ENCODE measurements at regions not wholly inside any gene's neighbourhood (a gene's known extent, or its start where the extent isn't known, plus 50 kb on each side); places are given as distances from the start of the nearest gene placed in this dataset.

DNA sequence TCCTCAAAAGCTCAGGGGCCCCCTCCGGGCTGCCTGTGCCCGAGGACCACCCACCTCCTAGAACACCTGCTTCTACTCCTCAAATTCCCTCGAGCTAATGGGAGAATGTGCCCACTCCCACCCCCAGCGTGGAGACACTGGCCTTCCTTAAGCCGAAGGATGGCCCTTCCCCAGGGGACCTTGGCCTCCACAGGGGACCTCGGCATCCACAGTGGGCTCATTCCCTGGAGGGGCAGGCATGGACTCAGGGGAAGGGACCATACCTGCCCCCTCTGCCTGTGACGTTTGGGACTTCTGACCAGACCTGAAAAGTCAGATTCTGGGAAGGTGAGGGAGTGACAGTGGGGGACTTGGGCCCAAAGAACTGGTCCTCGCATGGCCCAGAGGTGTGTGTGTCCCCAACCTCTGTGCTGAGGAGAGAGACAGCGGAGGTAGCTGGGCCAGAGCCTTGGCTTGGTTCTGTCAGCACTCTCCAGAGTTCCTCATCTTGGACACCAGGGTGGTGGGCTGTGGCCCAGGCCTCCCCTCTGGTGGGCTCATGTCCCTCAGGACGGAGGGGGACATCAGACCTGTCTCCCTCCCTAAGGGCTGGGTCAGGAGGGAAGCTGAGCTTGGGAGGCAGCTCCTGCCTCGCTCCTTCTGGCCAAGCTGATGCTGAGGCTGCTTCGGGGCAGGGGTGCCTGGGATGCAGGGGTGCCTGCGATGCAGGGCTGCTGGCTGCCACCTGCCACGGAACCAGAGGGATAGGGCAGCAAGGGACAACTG is 240.4 kb downstream of the HAUS1 start:
- Mint-ChIP-seq H3K9me3 (ENCODE audit: unreplicated experiment) (no peaks in the 10 kb centered on the region), H3K27ac (ENCODE audit: unreplicated experiment) (no peak overlapping the region), H3K4me3 (ENCODE audit: unreplicated experiment) (no peak overlapping the region), H3K4me1 (ENCODE audit: low read depth, unreplicated experiment) (no peaks in the 10 kb centered on the region), H3K27me3 (ENCODE audit: insufficient read depth, unreplicated experiment) (peaks cover 4% of the 10 kb centered on the region), H3K36me3 (ENCODE audit: insufficient read depth, unreplicated experiment) (no peaks in the 10 kb centered on the region)
- Histone ChIP-seq H3K4me1 (no peaks in the 10 kb centered on the region), H3K9me3 (no peaks in the 10 kb centered on the region), H3K36me3 (ENCODE audit: control insufficient read depth, insufficient read depth, low read length) (no peaks in the 10 kb centered on the region), H3K4me3 (ENCODE audit: low read depth, low read length) (no peak overlapping the region), H3K27me3 (replicated peaks; ENCODE audit: control insufficient read depth, insufficient read depth, low read length) (no peaks in the 10 kb centered on the region)
- TF ChIP-seq, protein P1, sequence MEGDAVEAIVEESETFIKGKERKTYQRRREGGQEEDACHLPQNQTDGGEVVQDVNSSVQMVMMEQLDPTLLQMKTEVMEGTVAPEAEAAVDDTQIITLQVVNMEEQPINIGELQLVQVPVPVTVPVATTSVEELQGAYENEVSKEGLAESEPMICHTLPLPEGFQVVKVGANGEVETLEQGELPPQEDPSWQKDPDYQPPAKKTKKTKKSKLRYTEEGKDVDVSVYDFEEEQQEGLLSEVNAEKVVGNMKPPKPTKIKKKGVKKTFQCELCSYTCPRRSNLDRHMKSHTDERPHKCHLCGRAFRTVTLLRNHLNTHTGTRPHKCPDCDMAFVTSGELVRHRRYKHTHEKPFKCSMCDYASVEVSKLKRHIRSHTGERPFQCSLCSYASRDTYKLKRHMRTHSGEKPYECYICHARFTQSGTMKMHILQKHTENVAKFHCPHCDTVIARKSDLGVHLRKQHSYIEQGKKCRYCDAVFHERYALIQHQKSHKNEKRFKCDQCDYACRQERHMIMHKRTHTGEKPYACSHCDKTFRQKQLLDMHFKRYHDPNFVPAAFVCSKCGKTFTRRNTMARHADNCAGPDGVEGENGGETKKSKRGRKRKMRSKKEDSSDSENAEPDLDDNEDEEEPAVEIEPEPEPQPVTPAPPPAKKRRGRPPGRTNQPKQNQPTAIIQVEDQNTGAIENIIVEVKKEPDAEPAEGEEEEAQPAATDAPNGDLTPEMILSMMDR (IDR thresholded peaks at IDR 0.05; ENCODE audit: insufficient read depth in 1 of 2, low read depth in 1 of 2, low read length in 1 of 2, severe bottlenecking in 1 of 2, unreplicated experiment in 1 of 2): no peak
- BruUV-seq (replicated peaks): no TSS peak
- DNase-seq: no peak
- intact Hi-C loops (cut with micrococcal nuclease; ENCODE audit: unreplicated experiment): no loop called here
- POLR2A ChIA-PET: no interaction called here
- CTCF ChIA-PET: interaction anchor here (0.7 kb wide), 1 partner anchor 1067 kb away, joined by 3 read pairs; no protein-coding TSS in a partner anchor

DNA sequence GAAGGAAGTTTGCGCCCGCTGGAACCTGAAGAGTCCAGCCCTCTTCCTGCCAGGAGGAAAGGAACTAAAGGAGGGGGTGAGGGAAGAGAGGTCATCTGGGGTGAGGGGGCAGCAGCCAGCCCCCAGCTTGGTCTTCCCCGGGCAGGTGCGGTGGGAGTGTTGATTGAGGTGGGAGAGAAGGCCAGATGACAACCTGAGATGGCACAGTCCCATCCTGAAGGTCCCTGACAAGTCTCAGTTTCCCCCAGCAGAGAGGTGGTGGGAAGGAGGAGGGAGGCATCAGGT is 240.9 kb downstream of the HAUS1 start:
- Mint-ChIP-seq H3K27me3 (ENCODE audit: insufficient read depth, unreplicated experiment) (peaks cover 4% of the 10 kb centered on the region), H3K4me3 (ENCODE audit: unreplicated experiment) (no peak overlapping the region), H3K4me1 (ENCODE audit: low read depth, unreplicated experiment) (no peaks in the 10 kb centered on the region), H3K27ac (ENCODE audit: unreplicated experiment) (no peak overlapping the region), H3K9me3 (ENCODE audit: unreplicated experiment) (no peaks in the 10 kb centered on the region), H3K36me3 (ENCODE audit: insufficient read depth, unreplicated experiment) (no peaks in the 10 kb centered on the region)
- Histone ChIP-seq H3K4me3 (ENCODE audit: low read depth, low read length) (no peak overlapping the region), H3K9me3 (no peaks in the 10 kb centered on the region), H3K27me3 (replicated peaks; ENCODE audit: control insufficient read depth, insufficient read depth, low read length) (no peaks in the 10 kb centered on the region), H3K4me1 (no peaks in the 10 kb centered on the region), H3K36me3 (ENCODE audit: control insufficient read depth, insufficient read depth, low read length) (no peaks in the 10 kb centered on the region)
- no peak for DNase-seq
- ChIA-PET CTCF (no interaction called here), POLR2A (no interaction called here)
- intact Hi-C loops (cut with micrococcal nuclease; ENCODE audit: unreplicated experiment): no loop called here
- TF ChIP-seq, protein P1 (IDR thresholded peaks at IDR 0.05; ENCODE audit: insufficient read depth in 1 of 2, low read depth in 1 of 2, low read length in 1 of 2, severe bottlenecking in 1 of 2, unreplicated experiment in 1 of 2): no peak
- BruUV-seq (replicated peaks): no TSS peak

DNA sequence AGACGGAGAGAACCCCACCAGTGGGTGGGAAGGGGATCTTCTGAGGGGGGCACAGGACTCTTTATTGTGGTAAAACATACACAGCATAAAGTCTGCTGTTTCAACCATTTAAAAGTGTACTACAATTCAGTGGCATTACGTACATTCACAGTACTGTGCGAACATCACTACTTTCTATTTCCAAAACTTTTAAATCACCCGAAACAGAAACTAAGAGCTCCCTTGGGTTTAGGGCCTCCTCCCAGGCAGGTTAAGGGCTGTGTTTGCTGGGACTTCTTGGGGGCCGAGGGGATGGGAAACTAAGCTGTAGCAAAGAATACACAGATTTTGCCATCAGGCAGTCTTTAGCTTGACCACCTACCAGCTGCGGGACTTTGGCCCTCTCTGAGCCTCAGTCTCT is 242.0 kb downstream of the HAUS1 start:
- Mint-ChIP-seq H3K27me3 (ENCODE audit: insufficient read depth, unreplicated experiment) (no peaks in the 10 kb centered on the region), H3K27ac (ENCODE audit: unreplicated experiment) (no peak overlapping the region), H3K4me3 (ENCODE audit: unreplicated experiment) (no peak overlapping the region), H3K36me3 (ENCODE audit: insufficient read depth, unreplicated experiment) (no peaks in the 10 kb centered on the region), H3K9me3 (ENCODE audit: unreplicated experiment) (no peaks in the 10 kb centered on the region), H3K4me1 (ENCODE audit: low read depth, unreplicated experiment) (no peaks in the 10 kb centered on the region)
- DNase-seq: no peak
- CTCF ChIA-PET: no interaction called here
- no peaks in the 10 kb centered on the region for H3K9me3 ChIP-seq
- H3K27me3 ChIP-seq (replicated peaks; ENCODE audit: control insufficient read depth, insufficient read depth, low read length): no peaks in the 10 kb centered on the region
- H3K4me1 ChIP-seq: no peaks in the 10 kb centered on the region
- intact Hi-C loops (cut with micrococcal nuclease; ENCODE audit: unreplicated experiment): no loop called here
- no peak overlapping the region for H3K4me3 ChIP-seq (ENCODE audit: low read depth, low read length)
- POLR2A ChIA-PET: no interaction called here
- TF ChIP-seq, protein P1 (IDR thresholded peaks at IDR 0.05; ENCODE audit: insufficient read depth in 1 of 2, low read depth in 1 of 2, low read length in 1 of 2, severe bottlenecking in 1 of 2, unreplicated experiment in 1 of 2): no peak
- no peaks in the 10 kb centered on the region for H3K36me3 ChIP-seq (ENCODE audit: control insufficient read depth, insufficient read depth, low read length)
- no TSS peak for BruUV-seq (replicated peaks)

Data from Caco-2 (cell line).